ENCODE measurements at regions not wholly inside any gene's neighbourhood (a gene's known extent, or its start where the extent isn't known, plus 50 kb on each side); places are given as distances from the start of the nearest gene placed in this dataset.

DNA sequence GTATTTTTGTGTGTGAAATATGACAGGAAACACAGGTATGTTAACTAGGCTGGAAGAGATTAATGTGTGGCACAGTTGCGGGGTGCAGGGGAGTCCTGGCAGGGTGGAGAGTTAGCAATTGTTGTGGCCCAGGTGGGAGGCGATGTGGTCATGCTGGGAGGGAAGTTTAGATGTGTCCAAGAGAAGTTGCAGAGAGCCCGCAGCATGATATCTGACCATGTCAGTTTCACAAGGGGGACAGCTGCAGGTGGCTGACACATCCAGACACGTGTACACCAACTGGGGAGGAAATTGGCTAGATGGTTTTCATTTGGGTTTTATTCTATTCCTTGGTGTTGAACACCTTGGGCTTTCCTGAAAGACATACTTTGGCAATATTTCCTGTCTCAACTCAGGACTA, 172.8 kb upstream of the RGMA start:
- no TSS peak for BruUV-seq (replicated peaks)
- Histone ChIP-seq H3K79me2 (ENCODE audit: insufficient read depth, low read length) (no peaks in the 10 kb centered on the region), H3K4me3 (replicated peaks in 1 of 2; ENCODE audit: low read depth in 1 of 2, low read length in 2 of 2) (no peak overlapping the region), H3K9me3 (ENCODE audit: control insufficient read depth in 1 of 2, insufficient read depth in 1 of 2, low read depth in 1 of 2, low read length in 2 of 2) (no peaks in the 10 kb centered on the region), H3K4me2 (ENCODE audit: low read length) (no peak overlapping the region), H3K4me1 (ENCODE audit: control insufficient read depth in 1 of 2, insufficient read depth in 2 of 2, low read length in 2 of 2) (no peaks in the 10 kb centered on the region), H3K36me3 (ENCODE audit: control insufficient read depth in 1 of 2, insufficient read depth in 2 of 2, low read length in 2 of 2) (no peaks in the 10 kb centered on the region), H3K9ac (ENCODE audit: low read length) (no peak overlapping the region), H3K27ac (ENCODE audit: low read depth, low read length) (no peak overlapping the region), H3K27me3 (ENCODE audit: insufficient read depth, low read length) (peaks cover 43% of the 10 kb centered on the region; the same call in 1 of the 2 replicates), H2AFZ (ENCODE audit: low read depth, low read length, poor library complexity, severe bottlenecking) (no peak overlapping the region), H4K20me1 (ENCODE audit: insufficient read depth) (no peaks in the 10 kb centered on the region), H3K9me2 (ENCODE audit: insufficient read depth) (no peaks in the 10 kb centered on the region)
- RAD21 ChIA-PET (ENCODE audit: low non-redundant PET in 1 of 2, low total read pairs in 2 of 2, uncharacterized antibody in 2 of 2, unreplicated experiment in 2 of 2), result no interaction called here
- DNase-seq (ENCODE audit: low read depth, low spot score) (no peak), ATAC-seq (no peak)
- intact Hi-C loops (cut with micrococcal nuclease), result no loop called here
- TF ChIP-seq EZH2 (IDR thresholded peaks at IDR 0.05) (no peak), ZFX (IDR thresholded peaks at IDR 0.05) (no peak), ELF1 (IDR thresholded peaks at IDR 0.05; ENCODE audit: borderline replicate concordance, low read depth) (no peak), SIN3A (IDR thresholded peaks at IDR 0.05; ENCODE audit: low read depth) (no peak), POLR2AphosphoS5 (IDR thresholded peaks at IDR 0.05; ENCODE audit: low read depth, low read length) (no peak), YY1 (IDR thresholded peaks at IDR 0.05; ENCODE audit: extremely low read depth, insufficient replicate concordance, low read depth, low read length) (no peak), SRF (IDR thresholded peaks at IDR 0.05; ENCODE audit: low read depth) (no peak), TCF7L2 (IDR thresholded peaks at IDR 0.05; ENCODE audit: borderline replicate concordance, extremely low read depth, insufficient read depth, insufficient read length) (no peak), CBX3 (IDR thresholded peaks at IDR 0.05; ENCODE audit: low read depth) (no peak), SP1 (IDR thresholded peaks at IDR 0.05; ENCODE audit: low read depth) (no peak)
- TF ChIP-seq, protein P1, sequence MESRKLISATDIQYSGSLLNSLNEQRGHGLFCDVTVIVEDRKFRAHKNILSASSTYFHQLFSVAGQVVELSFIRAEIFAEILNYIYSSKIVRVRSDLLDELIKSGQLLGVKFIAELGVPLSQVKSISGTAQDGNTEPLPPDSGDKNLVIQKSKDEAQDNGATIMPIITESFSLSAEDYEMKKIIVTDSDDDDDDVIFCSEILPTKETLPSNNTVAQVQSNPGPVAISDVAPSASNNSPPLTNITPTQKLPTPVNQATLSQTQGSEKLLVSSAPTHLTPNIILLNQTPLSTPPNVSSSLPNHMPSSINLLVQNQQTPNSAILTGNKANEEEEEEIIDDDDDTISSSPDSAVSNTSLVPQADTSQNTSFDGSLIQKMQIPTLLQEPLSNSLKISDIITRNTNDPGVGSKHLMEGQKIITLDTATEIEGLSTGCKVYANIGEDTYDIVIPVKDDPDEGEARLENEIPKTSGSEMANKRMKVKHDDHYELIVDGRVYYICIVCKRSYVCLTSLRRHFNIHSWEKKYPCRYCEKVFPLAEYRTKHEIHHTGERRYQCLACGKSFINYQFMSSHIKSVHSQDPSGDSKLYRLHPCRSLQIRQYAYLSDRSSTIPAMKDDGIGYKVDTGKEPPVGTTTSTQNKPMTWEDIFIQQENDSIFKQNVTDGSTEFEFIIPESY (IDR thresholded peaks at IDR 0.05; ENCODE audit: extremely low read depth, insufficient replicate concordance, low read length), result no peak
- TF ChIP-seq, protein P2, sequence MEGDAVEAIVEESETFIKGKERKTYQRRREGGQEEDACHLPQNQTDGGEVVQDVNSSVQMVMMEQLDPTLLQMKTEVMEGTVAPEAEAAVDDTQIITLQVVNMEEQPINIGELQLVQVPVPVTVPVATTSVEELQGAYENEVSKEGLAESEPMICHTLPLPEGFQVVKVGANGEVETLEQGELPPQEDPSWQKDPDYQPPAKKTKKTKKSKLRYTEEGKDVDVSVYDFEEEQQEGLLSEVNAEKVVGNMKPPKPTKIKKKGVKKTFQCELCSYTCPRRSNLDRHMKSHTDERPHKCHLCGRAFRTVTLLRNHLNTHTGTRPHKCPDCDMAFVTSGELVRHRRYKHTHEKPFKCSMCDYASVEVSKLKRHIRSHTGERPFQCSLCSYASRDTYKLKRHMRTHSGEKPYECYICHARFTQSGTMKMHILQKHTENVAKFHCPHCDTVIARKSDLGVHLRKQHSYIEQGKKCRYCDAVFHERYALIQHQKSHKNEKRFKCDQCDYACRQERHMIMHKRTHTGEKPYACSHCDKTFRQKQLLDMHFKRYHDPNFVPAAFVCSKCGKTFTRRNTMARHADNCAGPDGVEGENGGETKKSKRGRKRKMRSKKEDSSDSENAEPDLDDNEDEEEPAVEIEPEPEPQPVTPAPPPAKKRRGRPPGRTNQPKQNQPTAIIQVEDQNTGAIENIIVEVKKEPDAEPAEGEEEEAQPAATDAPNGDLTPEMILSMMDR (IDR thresholded peaks at IDR 0.05 in 2 of 3, conservative IDR thresholded peaks at IDR 0.05 in 1 of 3; ENCODE audit: borderline replicate concordance in 1 of 3, insufficient read depth in 1 of 3, low read depth in 2 of 3, low read length in 2 of 3), result no peak
- TF ChIP-seq, protein P3, sequence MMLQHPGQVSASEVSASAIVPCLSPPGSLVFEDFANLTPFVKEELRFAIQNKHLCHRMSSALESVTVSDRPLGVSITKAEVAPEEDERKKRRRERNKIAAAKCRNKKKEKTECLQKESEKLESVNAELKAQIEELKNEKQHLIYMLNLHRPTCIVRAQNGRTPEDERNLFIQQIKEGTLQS (IDR thresholded peaks at IDR 0.05), result no peak
- CTCF ChIA-PET, result no interaction called here
- POLR2A ChIA-PET, result no interaction called here
